GM21786 (cell line): ENCODE measurements at regions not wholly inside any gene's neighbourhood (a gene's known extent, or its start where the extent isn't known, plus 50 kb on each side); places are given as distances from the start of the nearest gene placed in this dataset.

Experiments used
- ATAC-seq: cut with Tn5 transposase; IDR thresholded peaks from one replicate; pipeline ENCODE4 v1.9.1; 2021; ENCODE audit not compliant: unreplicated experiment

DNA sequence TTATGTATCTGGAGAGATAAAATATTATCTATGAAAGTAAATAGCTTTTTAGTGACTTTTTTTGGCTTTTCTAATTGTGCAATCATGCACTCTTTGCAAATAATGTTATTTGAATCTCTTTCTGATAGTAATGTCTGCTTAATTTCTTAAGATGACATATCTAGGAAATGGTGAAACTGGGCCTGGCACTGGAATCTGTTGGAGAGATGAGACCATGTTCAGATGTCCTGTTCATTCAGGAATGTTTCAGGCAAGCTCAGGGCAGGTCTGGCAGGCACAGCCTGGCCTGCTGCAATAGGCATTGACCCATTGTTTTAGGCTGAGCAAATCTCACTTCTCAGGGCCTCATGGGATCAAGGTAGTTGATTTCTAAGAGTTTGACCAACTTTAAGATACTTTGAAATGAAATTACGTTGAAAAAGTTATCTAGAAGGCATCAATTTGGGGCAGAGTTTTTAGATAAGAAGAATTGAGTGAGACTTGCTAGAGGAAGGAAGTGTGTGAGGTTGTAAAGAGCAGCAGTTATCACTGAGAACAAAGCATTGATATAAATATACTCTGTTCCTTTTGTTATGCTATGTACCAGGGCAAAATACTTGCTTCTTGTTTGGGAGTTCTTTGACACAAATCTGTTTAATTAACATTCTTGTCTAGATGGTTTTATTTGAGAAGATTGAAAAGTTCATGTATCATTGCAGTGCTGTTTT, 133.0 kb upstream of the LEF1 start:
- no peak for ATAC-seq

GRCh38 chr4:108297605-108298004, 128.9 kb upstream of the LEF1 start:
- no peak for ATAC-seq

- no peak for ATAC-seq
Observed at GRCh38 chr4:108292229-108292628, 123.5 kb upstream of the LEF1 start.

DNA sequence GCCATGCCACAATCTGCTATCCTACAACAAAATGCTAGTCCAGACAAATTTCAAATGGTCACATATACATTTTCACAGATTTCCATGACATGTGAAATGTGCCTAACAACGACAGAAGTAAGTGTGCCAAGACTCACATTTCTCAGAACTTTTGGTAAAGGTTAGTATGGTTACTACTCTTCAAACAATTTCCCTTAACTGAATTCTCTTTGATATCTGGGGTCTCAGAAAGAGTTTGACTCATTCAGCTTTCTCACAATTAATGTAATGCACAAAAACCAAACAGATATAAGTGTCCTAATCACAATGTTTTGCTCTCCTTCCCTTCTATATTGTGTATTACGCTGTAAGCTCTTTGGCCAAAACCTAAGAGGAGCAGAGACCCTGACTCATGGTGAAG, 122.4 kb upstream of the LEF1 start:
- ATAC-seq: no peak

DNA sequence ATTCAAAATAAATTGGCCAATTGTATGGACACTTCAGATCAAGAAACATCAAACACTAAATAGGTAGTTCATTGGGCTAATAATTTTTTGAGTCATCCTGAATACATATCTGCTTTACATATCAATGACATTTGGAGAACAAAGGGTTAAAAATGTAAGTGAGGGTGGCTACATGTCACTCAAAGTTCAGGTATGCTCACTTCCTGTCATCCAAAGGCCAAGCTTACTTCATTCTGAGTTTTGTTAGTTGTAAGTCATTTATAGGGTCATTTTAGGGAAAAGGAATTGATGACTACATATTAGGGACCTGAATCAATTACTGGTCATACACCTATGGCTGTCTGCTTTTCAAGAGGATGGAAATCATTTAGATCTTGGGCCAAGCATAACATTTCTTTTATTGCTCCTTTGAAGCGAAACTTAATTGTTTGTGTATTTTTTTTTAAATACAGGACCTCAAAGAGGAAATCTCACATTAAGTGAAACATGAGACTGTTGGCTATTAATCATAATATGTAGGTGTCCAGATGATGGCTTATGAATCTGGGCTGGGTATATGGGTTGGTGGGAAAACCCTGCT, 119.2 kb upstream of the LEF1 start:
- no peak for ATAC-seq

DNA sequence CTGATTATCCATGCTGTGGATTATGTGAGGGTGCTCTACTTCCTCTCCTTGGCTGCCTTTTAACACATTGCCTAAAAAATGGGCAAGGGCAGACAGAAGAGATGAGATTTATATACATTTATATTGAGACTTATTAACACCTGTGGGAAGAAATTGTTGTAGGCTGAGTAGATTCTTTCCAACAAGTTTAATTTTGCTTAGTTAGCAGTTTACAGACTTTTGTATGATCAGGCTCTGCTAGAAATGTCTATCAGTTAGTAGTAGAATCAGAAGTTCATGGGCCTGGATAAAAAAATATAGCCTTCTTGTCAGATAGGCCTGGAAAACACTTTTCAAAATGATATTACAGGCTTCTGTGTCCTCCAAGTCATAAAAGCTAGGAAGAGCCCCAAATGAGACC, 111.3 kb upstream of the LEF1 start:
- ATAC-seq: no peak

GRCh38 chr4:108276690-108277089, 108.0 kb upstream of the LEF1 start:
- ATAC-seq: no peak

- no peak for ATAC-seq
Observed at GRCh38 chr4:108272986-108273385, 104.3 kb upstream of the LEF1 start.

GRCh38 chr4:108272561-108272960, 103.8 kb upstream of the LEF1 start:
- ATAC-seq: no peak

- ATAC-seq: no peak
Observed at GRCh38 chr4:108272046-108272445, 103.3 kb upstream of the LEF1 start.

- no peak for ATAC-seq
Observed at GRCh38 chr4:108270466-108271450, 102.0 kb upstream of the LEF1 start.

DNA sequence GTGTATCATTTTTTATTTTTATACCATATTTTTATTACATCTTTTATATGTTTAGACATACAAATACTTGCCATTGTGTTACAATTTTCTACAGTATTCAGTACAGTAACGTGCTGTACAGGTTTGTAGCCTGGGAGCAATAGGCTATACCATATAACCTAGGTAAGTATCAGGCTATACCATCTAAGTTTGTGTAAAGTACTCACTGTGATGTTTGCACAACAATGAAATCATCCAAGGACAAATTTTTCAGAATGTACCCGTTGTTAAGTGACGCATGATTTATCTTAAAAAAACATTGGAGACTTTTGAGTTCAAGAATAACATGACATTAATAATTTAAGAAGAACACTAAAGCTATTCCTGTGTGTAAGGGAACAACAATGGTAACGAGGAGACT, 96.0 kb upstream of the LEF1 start:
- ATAC-seq: no peak

DNA sequence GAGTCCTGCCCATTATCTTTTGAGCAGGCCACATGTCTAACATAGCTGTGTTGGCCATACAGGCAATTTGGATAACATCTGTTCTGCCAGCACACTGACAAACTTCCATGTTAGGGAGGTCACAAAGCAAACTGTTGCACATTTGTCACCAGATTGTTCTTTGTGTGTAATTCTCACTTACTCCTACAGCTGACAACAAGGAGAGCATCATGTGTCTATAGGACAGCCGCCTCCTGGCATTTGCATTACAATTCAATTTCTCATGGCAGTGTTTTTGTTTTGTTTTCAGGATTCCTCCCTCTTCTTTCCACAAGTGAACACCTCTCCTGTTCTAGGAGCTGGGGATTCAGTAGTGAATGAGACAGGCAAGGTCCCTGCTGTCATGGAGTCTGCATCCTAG, 94.3 kb upstream of the LEF1 start:
- ATAC-seq: no peak

DNA sequence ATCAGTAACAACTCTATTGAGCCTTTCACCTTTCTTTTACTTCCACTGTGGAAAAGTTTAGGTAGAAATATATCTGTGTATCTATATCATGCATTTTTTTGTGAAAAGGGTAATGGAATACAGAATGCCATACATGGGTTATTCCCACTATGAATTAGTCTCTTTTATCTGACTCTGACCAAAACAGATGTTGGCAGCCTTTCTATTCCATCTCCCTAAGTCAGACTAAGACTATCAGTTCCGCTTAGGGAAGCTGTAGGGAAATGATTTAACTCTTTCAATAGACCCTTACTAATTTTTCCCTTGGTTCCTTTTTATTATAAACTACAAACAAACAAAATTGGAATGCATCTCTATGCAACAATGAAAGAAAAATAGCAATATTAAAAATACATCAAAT, 92.3 kb upstream of the LEF1 start:
- no peak for ATAC-seq

GRCh38 chr4:108256538-108256937, 87.8 kb upstream of the LEF1 start:
- no peak for ATAC-seq

- ATAC-seq: no peak
Observed at GRCh38 chr4:108255203-108255747, 86.5 kb upstream of the LEF1 start.

GRCh38 chr4:108249397-108249796, 80.7 kb upstream of the LEF1 start:
- no peak for ATAC-seq

- no peak for ATAC-seq
Observed at GRCh38 chr4:108247387-108248049, 78.8 kb upstream of the LEF1 start.

DNA sequence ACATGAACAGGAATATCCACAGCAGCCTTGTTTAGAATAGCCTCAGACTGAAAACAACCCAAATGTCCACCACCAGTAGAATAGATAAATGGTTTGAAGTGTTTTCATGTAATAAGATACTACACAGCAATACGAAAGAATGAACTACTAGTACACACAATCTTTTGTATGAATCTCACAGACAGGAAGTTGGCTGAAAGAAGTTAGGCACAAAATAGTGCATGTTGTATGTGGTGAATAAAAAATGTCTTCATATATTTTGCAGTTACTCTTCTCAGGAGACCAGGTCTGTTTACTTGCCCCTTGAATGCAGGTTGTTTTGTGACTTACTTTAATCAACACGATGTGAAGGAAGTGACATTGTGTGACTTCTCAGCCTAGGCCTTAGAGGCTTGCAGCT, 75.9 kb upstream of the LEF1 start:
- no peak for ATAC-seq

DNA sequence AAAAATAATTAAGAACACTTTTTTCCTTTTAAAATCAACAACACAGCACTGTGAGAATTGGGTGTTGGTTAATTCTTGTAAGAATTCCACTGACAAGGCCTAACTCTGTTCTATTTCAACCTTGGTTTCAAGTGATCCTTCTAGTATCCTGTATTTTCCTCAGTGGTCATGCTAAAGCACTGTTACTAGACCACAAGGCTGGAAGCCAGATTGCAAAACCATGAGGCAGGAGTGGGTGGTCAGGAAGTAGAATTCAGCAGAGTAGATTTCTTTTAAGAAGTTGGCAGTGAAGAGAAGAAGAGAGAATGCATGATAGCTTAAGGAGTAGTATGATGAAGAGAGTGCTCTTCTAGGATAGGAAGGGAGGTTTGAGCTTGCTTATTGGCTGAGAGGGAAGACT, 71.6 kb upstream of the LEF1 start:
- ATAC-seq: no peak

DNA sequence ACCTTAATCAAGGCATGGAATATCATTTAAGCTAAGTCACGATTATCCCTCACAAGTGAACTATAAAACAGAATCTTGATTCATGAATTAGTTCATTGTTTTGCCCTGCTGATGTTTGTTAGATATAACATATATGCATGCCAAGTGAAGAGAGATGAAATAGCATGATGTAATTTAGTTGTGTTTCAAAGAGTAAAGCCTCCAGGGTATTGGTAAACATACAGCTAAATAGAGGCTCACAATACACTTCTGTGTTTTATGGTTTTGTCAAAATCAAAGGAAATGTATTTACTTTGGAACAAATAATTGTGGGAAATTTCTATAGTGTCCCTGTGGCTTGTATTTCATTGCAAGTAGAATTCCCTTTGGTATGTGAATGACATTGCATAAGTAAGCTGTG, 69.0 kb upstream of the LEF1 start:
- no peak for ATAC-seq
